HUES6 (cell line): ENCODE measurements at regions not wholly inside any gene's neighbourhood (a gene's known extent, or its start where the extent isn't known, plus 50 kb on each side); places are given as distances from the start of the nearest gene placed in this dataset.

ENCODE experiments used
- H3K27ac ChIP-seq: 2 replicates; pipeline ENCODE4 v1.7.0; 2013; ENCODE audit warnings: low read depth, mild to moderate bottlenecking, low read length, inconsistent platforms
- H3K27me3 ChIP-seq: 2 replicates; pipeline ENCODE4 v1.6.1; 2013; ENCODE audit warnings: low read length; ENCODE audit not compliant: control insufficient read depth, insufficient read depth
- H3K36me3 ChIP-seq: 2 replicates; pipeline ENCODE4 v1.6.1; 2013; ENCODE audit warnings: low read length; ENCODE audit not compliant: control insufficient read depth, insufficient read depth
- H3K4me1 ChIP-seq: 2 replicates; pipeline ENCODE4 v1.6.1; 2013; ENCODE audit warnings: low read length; ENCODE audit not compliant: control insufficient read depth, insufficient read depth
- H3K4me3 ChIP-seq: 2 replicates; pipeline ENCODE4 v1.5.1; 2013; ENCODE audit warnings: low read depth, low read length
- H3K9ac ChIP-seq: one replicate; pipeline ENCODE4 v1.6.1; 2013; ENCODE audit warnings: mild to moderate bottlenecking, low read length
- H3K9me3 ChIP-seq: 2 replicates; pipeline ENCODE4 v1.6.1; 2013; ENCODE audit warnings: low read depth, low read length; ENCODE audit not compliant: control insufficient read depth, insufficient read depth

DNA sequence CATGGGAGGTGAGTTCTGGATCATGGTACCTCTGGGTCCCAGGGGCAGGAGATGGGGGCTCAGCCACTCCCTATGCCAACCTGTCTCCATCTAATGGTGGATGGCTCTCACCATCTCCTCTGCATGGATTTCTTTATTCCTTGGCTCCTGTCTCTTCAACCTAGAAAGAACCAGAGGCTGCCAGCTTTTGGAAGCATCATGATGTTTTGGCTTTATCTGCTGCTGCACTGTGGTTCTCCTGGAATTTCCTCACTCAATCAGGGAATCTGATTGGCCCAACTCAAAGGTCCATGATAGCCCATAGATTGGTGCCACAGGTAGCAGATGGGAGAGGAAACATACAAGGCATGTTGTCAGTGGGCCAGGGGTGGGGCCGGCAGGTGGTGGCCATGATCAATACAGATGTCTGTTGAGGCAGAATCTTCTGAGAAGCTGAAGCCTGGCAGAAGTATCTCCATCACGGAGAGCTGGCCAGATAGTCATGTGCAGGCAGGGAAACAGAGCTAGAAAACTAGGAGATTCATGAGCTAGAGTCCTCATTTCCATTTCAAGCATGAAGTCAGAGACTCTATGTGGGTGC lies 158.2 kb downstream of the MACROH2A1 start:
- H3K9me3 ChIP-seq = no peaks in the 10 kb centered on the region
- no peak overlapping the region for H3K27ac ChIP-seq
- H3K4me1 ChIP-seq = peaks cover 13% of the 10 kb centered on the region; the same call in 1 of the 2 replicates
- H3K9ac ChIP-seq = no peak overlapping the region
- H3K27me3 ChIP-seq = no peaks in the 10 kb centered on the region
- H3K4me3 ChIP-seq = no peak overlapping the region
- H3K36me3 ChIP-seq = no peaks in the 10 kb centered on the region

DNA sequence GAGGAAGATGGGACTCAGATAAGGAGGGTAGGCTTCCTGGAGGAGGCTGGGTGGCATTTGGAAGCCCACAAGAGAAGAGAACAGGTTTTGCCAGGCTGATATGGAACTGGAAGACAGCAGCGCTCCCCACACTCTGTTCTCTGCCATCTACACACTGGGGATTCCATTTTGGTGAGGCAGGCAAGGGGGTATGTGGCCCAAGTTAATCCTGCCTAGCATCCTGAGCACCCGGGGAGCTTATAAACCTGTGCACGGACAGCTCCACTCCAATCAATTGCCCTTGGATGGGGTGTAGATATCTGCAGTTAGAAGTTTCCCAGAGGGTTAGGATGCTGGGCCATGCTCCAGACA lies 158.8 kb downstream of the MACROH2A1 start:
- Histone ChIP-seq H3K27me3 (no peaks in the 10 kb centered on the region), H3K9me3 (no peaks in the 10 kb centered on the region), H3K27ac (no peak overlapping the region), H3K4me1 (peaks cover 12% of the 10 kb centered on the region; the same call in 1 of the 2 replicates), H3K4me3 (no peak overlapping the region), H3K36me3 (no peaks in the 10 kb centered on the region), H3K9ac (no peak overlapping the region)

DNA sequence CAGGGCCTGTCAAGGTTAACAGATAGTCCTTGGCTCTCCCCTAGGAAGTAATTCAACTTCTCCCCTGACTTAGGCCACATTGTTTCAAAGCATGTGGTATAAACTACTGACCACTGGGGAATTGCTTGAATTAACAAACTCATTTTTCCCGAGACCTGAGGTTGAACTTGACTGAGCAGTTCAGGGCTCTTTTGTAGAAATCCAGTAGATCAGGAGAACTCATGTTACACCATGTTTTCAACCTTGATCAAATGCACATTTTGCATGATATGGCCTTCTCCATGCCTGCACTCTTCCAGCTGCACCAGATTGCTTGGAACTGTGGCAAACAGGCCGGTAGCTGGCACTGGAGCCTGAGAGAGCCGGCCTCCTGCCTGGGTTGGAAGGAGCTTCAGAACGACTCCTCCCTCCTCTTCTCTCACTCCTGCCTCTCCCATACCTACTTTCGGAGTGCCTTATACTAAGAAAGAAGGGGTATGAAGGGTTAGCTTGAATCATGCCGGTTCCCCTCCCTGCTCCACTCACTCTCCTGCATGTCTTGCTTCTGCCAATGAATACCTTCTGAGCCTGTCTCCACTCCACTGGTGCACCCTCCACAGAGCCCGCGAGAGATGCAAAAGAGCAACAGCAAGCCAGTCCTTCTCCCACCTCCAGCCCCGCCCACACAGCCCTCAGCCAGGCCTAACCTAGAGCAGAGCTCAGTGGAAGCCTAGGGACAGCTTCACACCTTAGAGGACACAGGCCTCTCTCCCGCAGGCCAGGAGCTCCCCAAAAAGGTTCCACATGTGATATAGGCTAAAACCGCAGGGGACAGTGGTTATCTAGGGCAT lies 159.4 kb downstream of the MACROH2A1 start:
- no peaks in the 10 kb centered on the region for H3K36me3 ChIP-seq
- H3K27ac ChIP-seq = no peak overlapping the region
- no peaks in the 10 kb centered on the region for H3K27me3 ChIP-seq
- H3K9me3 ChIP-seq = no peaks in the 10 kb centered on the region
- no peak overlapping the region for H3K4me3 ChIP-seq
- peaks cover 12% of the 10 kb centered on the region; the same call in 1 of the 2 replicates for H3K4me1 ChIP-seq
- no peak overlapping the region for H3K9ac ChIP-seq

DNA sequence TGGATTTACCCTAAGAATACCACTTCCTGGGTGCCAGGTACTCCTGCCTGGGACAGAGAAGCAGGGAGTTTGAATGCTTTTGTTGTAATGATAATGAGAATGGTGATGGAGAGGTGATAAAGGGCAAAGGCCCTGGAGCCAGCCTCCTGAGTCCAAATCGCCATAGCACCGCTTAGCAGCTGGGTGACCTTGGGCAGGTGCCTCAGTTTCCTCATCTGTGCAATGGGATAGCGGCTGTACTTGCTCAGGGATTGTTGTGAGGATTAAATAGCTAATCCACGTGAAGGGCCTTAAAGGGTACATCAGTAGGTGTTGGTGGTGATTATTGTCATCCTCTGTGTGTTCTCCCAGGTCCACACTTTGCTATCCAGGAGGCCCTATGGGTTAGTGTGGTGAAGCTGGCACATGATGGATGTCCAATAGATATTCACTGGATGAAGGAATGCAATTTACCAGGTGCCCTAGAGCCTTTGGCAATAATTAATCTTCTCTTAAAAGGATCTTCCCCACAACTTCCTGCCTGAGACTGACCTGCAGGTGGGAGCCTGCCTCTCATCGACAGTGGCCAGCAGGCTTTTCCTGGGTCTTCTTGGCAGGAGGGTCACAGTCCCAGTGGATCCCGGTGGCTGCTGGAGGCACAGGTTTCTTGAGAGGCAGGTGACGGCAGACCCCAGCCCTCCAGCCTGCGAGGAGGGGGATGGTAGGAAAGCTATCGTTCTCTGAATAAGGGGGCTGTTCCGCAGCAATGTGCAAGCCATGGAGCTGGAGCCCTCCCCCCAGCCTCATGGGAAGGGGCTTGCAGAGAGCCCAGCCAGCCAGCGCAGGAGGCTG lies 160.2 kb downstream of the MACROH2A1 start:
- H3K9me3 ChIP-seq = no peaks in the 10 kb centered on the region
- H3K4me1 ChIP-seq = peaks cover 12% of the 10 kb centered on the region; the same call in 1 of the 2 replicates
- no peak overlapping the region for H3K4me3 ChIP-seq
- H3K9ac ChIP-seq = no peak overlapping the region
- no peaks in the 10 kb centered on the region; the same call in 1 of the 2 replicates for H3K27me3 ChIP-seq
- no peaks in the 10 kb centered on the region for H3K36me3 ChIP-seq
- H3K27ac ChIP-seq = no peak overlapping the region

DNA sequence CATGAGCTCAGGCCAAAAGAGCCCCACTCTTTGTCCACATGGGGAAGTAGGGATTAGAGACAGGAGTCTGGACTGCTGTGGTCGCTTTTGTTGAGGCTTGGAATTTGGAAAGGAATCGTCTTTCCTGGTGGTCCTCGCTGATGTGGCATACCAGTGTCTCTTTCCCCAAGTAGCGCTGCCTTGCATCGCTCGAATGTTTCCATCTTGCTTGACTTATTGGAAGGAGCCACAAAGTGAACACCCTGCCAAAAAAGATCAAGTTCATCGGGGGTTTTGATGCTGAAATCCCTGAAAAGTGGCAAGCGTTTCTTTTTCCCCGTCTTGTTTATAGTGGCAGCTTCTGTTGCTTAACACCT lies 161.3 kb downstream of the MACROH2A1 start:
- H3K27me3 ChIP-seq = no peaks in the 10 kb centered on the region; the same call in 1 of the 2 replicates
- H3K9ac ChIP-seq = no peak overlapping the region
- H3K9me3 ChIP-seq = no peaks in the 10 kb centered on the region
- no peak overlapping the region for H3K27ac ChIP-seq
- no peaks in the 10 kb centered on the region for H3K36me3 ChIP-seq
- peaks cover 12% of the 10 kb centered on the region; the same call in 1 of the 2 replicates for H3K4me1 ChIP-seq
- no peak overlapping the region for H3K4me3 ChIP-seq

DNA sequence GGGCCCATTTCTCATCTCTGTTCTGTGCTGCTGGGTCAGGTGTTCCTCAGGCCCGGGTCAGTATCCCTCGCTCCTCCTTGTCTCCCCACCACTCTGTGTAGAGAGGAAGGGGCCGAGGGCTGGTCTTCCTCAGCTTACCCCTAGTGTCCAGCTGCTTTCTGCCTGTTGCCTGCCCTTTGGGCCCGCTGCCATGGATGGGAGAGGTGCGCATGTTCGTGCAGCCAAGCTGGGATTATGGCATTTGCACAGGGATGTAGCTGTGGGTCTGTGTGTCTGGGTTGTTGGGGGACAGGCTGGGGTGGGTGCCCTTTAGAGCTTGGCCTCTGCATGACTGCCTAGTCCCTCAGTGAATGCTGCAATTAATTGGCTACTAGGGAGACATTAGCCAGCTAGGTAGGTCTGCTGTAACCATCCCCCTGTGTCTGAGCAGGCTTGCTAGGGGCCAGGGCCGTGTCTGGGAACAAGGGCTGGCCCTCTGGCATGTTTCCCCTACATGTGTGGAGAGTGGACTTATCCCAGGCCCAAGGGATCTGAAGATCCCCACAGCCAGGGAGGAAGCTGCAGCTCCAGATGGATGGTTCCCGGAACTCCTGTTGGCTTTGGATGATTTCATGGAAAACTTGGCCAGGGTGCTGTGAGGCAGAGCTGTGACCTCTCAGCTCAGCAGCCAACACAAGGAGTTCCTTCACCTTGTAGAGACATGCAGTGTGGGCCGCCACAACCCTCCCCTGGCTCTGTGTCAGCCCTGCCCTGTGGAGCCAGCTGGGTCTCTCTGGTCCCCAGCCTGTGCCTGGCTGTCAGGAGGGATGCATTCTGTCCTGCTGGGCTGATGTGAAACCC lies 161.9 kb downstream of the MACROH2A1 start:
- no peaks in the 10 kb centered on the region for H3K36me3 ChIP-seq
- H3K9ac ChIP-seq = no peak overlapping the region
- H3K9me3 ChIP-seq = no peaks in the 10 kb centered on the region
- no peak overlapping the region for H3K27ac ChIP-seq
- H3K4me3 ChIP-seq = no peak overlapping the region
- H3K27me3 ChIP-seq = no peaks in the 10 kb centered on the region; the same call in 1 of the 2 replicates
- H3K4me1 ChIP-seq = peaks cover 12% of the 10 kb centered on the region; the same call in 1 of the 2 replicates

DNA sequence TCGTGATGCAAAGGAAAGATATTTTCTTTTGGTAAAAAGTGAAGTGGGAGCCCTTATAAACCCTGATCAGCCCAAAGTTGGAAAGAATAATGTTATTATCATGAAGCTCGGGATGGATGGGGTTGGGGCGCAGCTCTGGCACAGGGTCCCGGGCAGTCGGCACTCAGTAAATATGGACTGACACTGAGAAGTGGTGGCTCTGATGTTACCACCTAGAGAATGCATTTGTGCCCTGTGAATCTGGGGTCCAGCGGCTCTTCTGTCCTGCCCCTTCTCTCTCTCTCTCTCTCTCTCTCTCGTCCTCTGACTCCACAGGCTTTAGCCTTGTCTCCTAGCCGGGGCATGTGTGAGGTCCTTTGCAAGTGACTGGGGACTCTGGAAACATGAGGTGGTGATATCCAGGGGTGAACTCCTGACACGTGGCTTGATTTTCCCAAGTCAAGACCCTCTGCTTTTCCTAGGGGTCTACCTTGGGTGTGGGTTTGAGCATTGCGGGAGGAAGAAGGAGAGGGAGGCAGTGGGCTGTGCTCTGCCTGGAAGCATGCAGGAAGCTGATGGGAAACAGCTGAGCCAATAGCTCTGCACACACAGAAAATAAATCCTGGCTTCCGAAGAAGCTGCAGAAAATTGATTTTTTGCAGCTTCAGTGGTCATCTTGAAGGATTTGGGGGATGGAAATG lies 162.7 kb downstream of the MACROH2A1 start:
- no peaks in the 10 kb centered on the region for H3K36me3 ChIP-seq
- H3K27ac ChIP-seq = no peak overlapping the region
- no peak overlapping the region for H3K4me3 ChIP-seq
- no peaks in the 10 kb centered on the region for H3K9me3 ChIP-seq
- H3K4me1 ChIP-seq = peaks cover 12% of the 10 kb centered on the region; the same call in 1 of the 2 replicates
- H3K27me3 ChIP-seq = no peaks in the 10 kb centered on the region; the same call in 1 of the 2 replicates
- H3K9ac ChIP-seq = no peak overlapping the region

DNA sequence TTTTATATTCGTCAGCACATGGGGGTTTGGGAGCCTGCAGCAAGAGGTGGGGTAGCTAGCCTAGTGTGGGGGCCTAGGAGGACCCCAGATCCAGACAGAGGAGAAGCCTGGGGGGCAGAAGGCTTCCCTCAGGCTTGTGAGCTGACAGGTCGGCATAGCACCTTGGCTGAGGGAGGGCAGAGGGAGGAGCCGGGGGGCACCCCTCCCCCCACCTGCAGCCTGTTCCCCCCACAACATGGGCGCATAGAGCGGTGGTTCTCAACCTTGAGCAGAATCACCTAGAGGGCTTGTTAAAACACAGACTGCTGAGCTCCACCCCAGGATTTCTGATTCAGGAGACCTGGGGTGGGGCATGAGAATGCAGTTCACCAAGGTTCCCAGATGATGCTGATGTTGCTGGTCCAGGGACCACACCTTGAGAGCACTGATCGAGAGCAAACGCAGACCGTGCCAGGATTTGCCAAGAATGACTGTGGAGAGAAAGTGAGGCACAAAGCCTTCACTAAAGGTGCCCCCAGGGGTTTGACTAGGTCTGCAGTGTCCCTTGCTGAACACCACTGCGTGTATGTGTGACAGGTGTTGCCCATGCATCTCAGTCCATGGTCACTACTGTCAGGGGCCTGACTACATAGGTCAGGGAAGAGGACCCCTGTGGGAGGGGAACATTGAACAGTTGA lies 163.3 kb downstream of the MACROH2A1 start:
- Histone ChIP-seq H3K9me3 (no peaks in the 10 kb centered on the region), H3K4me1 (peaks cover 12% of the 10 kb centered on the region; the same call in 1 of the 2 replicates), H3K4me3 (no peak overlapping the region), H3K27ac (no peak overlapping the region), H3K9ac (no peak overlapping the region), H3K36me3 (no peaks in the 10 kb centered on the region), H3K27me3 (no peaks in the 10 kb centered on the region; the same call in 1 of the 2 replicates)

DNA sequence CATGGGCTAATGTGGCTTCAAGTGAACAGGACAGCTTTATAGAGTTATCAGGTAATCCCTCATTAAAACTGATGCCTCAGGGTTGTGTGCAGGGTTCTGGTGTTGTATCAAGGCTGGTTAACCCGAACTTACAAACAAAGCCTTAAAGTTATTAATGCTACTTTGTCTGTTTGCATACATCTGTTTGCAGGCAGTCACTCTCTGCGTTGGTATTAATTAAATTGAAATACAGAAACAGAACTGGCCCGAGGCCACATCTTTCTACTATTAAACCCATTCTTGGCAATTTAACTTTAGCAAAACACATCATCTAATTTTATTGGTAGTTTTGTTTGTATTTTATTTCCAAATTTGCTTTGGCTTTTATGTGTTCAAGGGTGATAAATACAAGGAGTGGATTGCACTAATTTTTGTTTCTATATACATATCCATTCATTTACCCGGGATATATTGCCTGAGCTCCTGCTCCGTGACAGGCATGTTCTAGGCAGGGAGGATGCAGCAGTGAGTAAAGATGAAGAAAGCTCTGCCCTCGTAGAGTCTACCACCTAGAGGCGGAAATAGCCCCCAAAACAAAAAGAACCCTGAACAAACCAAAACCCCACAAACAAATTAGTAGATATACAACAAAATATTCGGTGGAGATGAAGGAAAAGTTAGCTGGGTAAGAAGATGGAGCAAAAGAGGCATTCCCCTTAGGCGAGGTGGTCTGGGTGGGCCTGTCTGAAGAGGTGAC lies 164.2 kb downstream of the MACROH2A1 start:
- Histone ChIP-seq H3K9ac (no peak overlapping the region), H3K27me3 (no peaks in the 10 kb centered on the region; the same call in 1 of the 2 replicates), H3K4me1 (peaks cover 9% of the 10 kb centered on the region; the same call in 1 of the 2 replicates), H3K9me3 (no peaks in the 10 kb centered on the region), H3K36me3 (no peaks in the 10 kb centered on the region), H3K4me3 (no peak overlapping the region), H3K27ac (no peak overlapping the region)
